CD14-positive monocyte (primary cell): ENCODE measurements at regions not wholly inside any gene's neighbourhood (a gene's known extent, or its start where the extent isn't known, plus 50 kb on each side); places are given as distances from the start of the nearest gene placed in this dataset.

ENCODE experiments used
- DNase-seq, 3 donors: peaks; one replicate each; pipeline ENCODE4 v3.0.0-alpha.2; 2011 to 2022
- H2AFZ ChIP-seq: 2 replicates; pipeline ENCODE4 v1.6.0; 2012; ENCODE audit warnings: mild to moderate bottlenecking, low read depth, low read length, inconsistent platforms; ENCODE audit not compliant: insufficient read depth, poor library complexity, severe bottlenecking
- H3K27ac ChIP-seq, 2 donors: 1 replicate in 1 of 2; 2 replicates in 1 of 2; pipeline ENCODE4 v1.5.1; 2012 to 2013; ENCODE audit warnings: low read length in 2 of 2, control low read depth in 1 of 2, inconsistent platforms in 1 of 2, low read depth in 1 of 2, mild to moderate bottlenecking in 1 of 2
- H3K27me3 ChIP-seq, 2 donors: one replicate each; pipeline versions ENCODE4 v1.6.0 to v1.6.1; 2011 to 2013; ENCODE audit warnings: low read length in 2 of 2; ENCODE audit not compliant: control insufficient read depth in 2 of 2, insufficient read depth in 2 of 2
- H3K36me3 ChIP-seq, 2 donors: replicated peaks in 1 of 2; 1 replicate in 1 of 2; 2 replicates in 1 of 2; pipeline versions ENCODE4 v1.5.1 to v1.6.1; 2012 to 2013; ENCODE audit warnings: low read length in 2 of 2, control low read depth in 1 of 2, inconsistent platforms in 1 of 2, mild to moderate bottlenecking in 1 of 2; ENCODE audit not compliant: insufficient read depth in 2 of 2, control insufficient read depth in 1 of 2
- H3K4me1 ChIP-seq, 2 donors: 1 replicate in 1 of 2; 2 replicates in 1 of 2; pipeline versions ENCODE4 v1.5.1 to v1.6.1; 2012 to 2013; ENCODE audit warnings: low read length in 2 of 2, control low read depth in 1 of 2, inconsistent platforms in 1 of 2, mild to moderate bottlenecking in 1 of 2, moderate library complexity in 1 of 2; ENCODE audit not compliant: insufficient read depth in 2 of 2, control insufficient read depth in 1 of 2
- H3K4me2 ChIP-seq: replicated peaks from 2 replicates; pipeline ENCODE3; 2012; ENCODE audit warnings: low read length, moderate library complexity, mild to moderate bottlenecking; ENCODE audit not compliant: poor library complexity, severe bottlenecking; ENCODE audit errors: extremely low read depth
- H3K4me3 ChIP-seq, 3 experiments: fragments of 200-600 bp in 1 of 3; sonication (generic) in 1 of 3; replicated peaks in 1 of 3; 1 replicate in 2 of 3; 2 replicates in 1 of 3; pipeline ENCODE4 v1.5.1; 2011 to 2013; ENCODE audit warnings: low read length in 3 of 3, mild to moderate bottlenecking in 3 of 3, control low read depth in 2 of 3, low read depth in 2 of 3, inconsistent platforms in 1 of 3, moderate library complexity in 1 of 3
- H3K79me2 ChIP-seq: 2 replicates; pipeline ENCODE4 v1.6.0; 2012; ENCODE audit warnings: mild to moderate bottlenecking, control low read depth, inconsistent platforms, low read length, moderate library complexity; ENCODE audit not compliant: insufficient read depth
- H3K9ac ChIP-seq: 2 replicates; pipeline ENCODE4 v1.6.0; 2017; ENCODE audit warnings: low read length, mild to moderate bottlenecking; ENCODE audit not compliant: insufficient read depth, poor library complexity, severe bottlenecking
- H3K9me3 ChIP-seq, 2 donors: replicated peaks in 1 of 2; 1 replicate in 1 of 2; 2 replicates in 1 of 2; pipeline versions ENCODE4 v1.5.1 to v1.6.1; 2012 to 2013; ENCODE audit warnings: low read length in 2 of 2, control low read depth in 1 of 2; ENCODE audit not compliant: control insufficient read depth in 1 of 2, insufficient read depth in 1 of 2
- H4K20me1 ChIP-seq: 2 replicates; pipeline ENCODE4 v1.6.0; 2012; ENCODE audit warnings: mild to moderate bottlenecking, low read length, control low read depth, moderate library complexity; ENCODE audit not compliant: insufficient read depth
- H3K27ac Mint-ChIP-seq, 7 donors: one replicate each; pipeline ENCODE4 v1.8.0; 2020; ENCODE audit warnings: mild to moderate bottlenecking in 7 of 7, mixed read lengths in 7 of 7, moderate library complexity in 6 of 7, inconsistent platforms in 2 of 7
- H3K27me3 Mint-ChIP-seq, 3 donors: one replicate each; pipeline ENCODE4 v1.8.0; 2021 to 2022; ENCODE audit warnings: low read depth in 3 of 3, mild to moderate bottlenecking in 3 of 3, mixed read lengths in 3 of 3, moderate library complexity in 3 of 3, inconsistent platforms in 1 of 3
- H3K36me3 Mint-ChIP-seq, 2 donors: one replicate each; pipeline ENCODE4 v1.8.0; 2020; ENCODE audit warnings: mixed read lengths in 2 of 2, inconsistent platforms in 1 of 2, mild to moderate bottlenecking in 1 of 2
- H3K4me1 Mint-ChIP-seq: one replicate; pipeline ENCODE4 v1.8.0; 2020; ENCODE audit warnings: mild to moderate bottlenecking, mixed read lengths
- H3K4me3 Mint-ChIP-seq, 2 donors: one replicate each; pipeline ENCODE4 v1.8.0; 2020; ENCODE audit warnings: mild to moderate bottlenecking in 2 of 2, mixed read lengths in 2 of 2, moderate library complexity in 1 of 2
- H3K9me3 Mint-ChIP-seq, 7 donors: one replicate each; pipeline ENCODE4 v1.8.0; 2020 to 2022; ENCODE audit warnings: mixed read lengths in 7 of 7, mild to moderate bottlenecking in 6 of 7, moderate library complexity in 6 of 7, inconsistent platforms in 2 of 7
- CTCF ChIP-seq: fragments of 200-600 bp; IDR thresholded peaks from one replicate; pipeline ENCODE4 v1.8.0; 2022; ENCODE audit warnings: antibody characterized with exemption, mild to moderate bottlenecking
- WGBS: methylation state at CpG from one replicate; pipeline ENCODE4 v1.1.5; 2013; ENCODE audit warnings: missing lambda C conversion rate; ENCODE audit not compliant: insufficient coverage; 5-methylcytosine and 5-hydroxymethylcytosine counted together
- intact Hi-C, 2 donors: fragments of 100-400 bp; cut with micrococcal nuclease; formaldehyde crosslinking; loops; one replicate each; pipeline versions ENCODE4 v1.15.0 to v1.15.1; 2023

GRCh38 chr6:145480024-145480423 lies 255.3 kb downstream of the EPM2A start:
- H3K4me1 ChIP-seq = no peaks in the 10 kb centered on the region
- Mint-ChIP-seq H3K4me3 (no peak overlapping the region), H3K36me3 (no peaks in the 10 kb centered on the region), H3K27me3 (peaks cover 0 to 2% (median 0%) of the 10 kb centered on the region in 3 donors), H3K27ac (no peak overlapping the region), H3K4me1 (no peaks in the 10 kb centered on the region), H3K9me3 (peaks cover 2 to 9% (median 4%) of the 10 kb centered on the region in 7 donors)
- H3K4me3 ChIP-seq = no peak overlapping the region
- H3K79me2 ChIP-seq = no peaks in the 10 kb centered on the region
- no peaks in the 10 kb centered on the region for H3K9me3 ChIP-seq
- H2AFZ ChIP-seq = no peak overlapping the region
- intact Hi-C loops = no loop called here
- H3K27me3 ChIP-seq = no peaks in the 10 kb centered on the region
- WGBS = no CpG with 5 or more reads among the region's 1 CpG
- no peak for TF ChIP-seq CTCF
- H4K20me1 ChIP-seq = no peaks in the 10 kb centered on the region
- H3K9ac ChIP-seq = no peak overlapping the region
- H3K4me2 ChIP-seq = no peak overlapping the region
- H3K36me3 ChIP-seq = no peaks in the 10 kb centered on the region
- H3K27ac ChIP-seq = no peak overlapping the region
- DNase-seq = no peak

GRCh38 chr6:145483191-145483996 lies 251.9 kb downstream of the EPM2A start:
- Mint-ChIP-seq H3K27me3 (peaks cover 0 to 2% (median 0%) of the 10 kb centered on the region in 3 donors), H3K27ac (no peak overlapping the region), H3K36me3 (no peaks in the 10 kb centered on the region), H3K4me3 (no peak overlapping the region), H3K4me1 (no peaks in the 10 kb centered on the region), H3K9me3 (peaks cover 0 to 10% (median 3%) of the 10 kb centered on the region in 7 donors)
- Histone ChIP-seq H3K27me3 (no peaks in the 10 kb centered on the region), H3K9me3 (no peaks in the 10 kb centered on the region), H3K4me3 (no peak overlapping the region), H3K4me2 (no peak overlapping the region), H3K36me3 (no peaks in the 10 kb centered on the region), H2AFZ (no peak overlapping the region), H4K20me1 (no peaks in the 10 kb centered on the region), H3K79me2 (no peaks in the 10 kb centered on the region), H3K4me1 (no peaks in the 10 kb centered on the region), H3K9ac (no peak overlapping the region), H3K27ac (no peak overlapping the region)
- no peak for DNase-seq
- intact Hi-C loops = no loop called here
- no peak for TF ChIP-seq CTCF
- WGBS = no CpG with 5 or more reads among the region's 1 CpG
